HEK293 (cell line): ENCODE measurements at regions not wholly inside any gene's neighbourhood (a gene's known extent, or its start where the extent isn't known, plus 50 kb on each side); places are given as distances from the start of the nearest gene placed in this dataset.
"Not testable (repeated sequence)": the region's sequence is repeated elsewhere in the genome, so short reads cannot be mapped to it uniquely, and the experiment has no call there.

Source experiments
- CTCF ChIP-seq: fragments of 450-650 bp; formaldehyde crosslinking; IDR thresholded peaks from 2 replicates; pipeline ENCODE4 v1.5.1; 2016; ENCODE audit warnings: missing biosample characterization, missing genetic modification characterization
- KLF7 ChIP-seq: fragments of 450-650 bp; formaldehyde crosslinking; IDR thresholded peaks from 2 replicates; pipeline ENCODE4 v1.5.1; 2016; ENCODE audit warnings: missing biosample characterization, missing genetic modification characterization, borderline replicate concordance
- PBX3 ChIP-seq: sonication (generic); formaldehyde crosslinking; IDR thresholded peaks from 2 replicates; pipeline ENCODE4 v1.8.1; 2022; ENCODE audit warnings: mild to moderate bottlenecking, moderate library complexity, missing genetic modification reagents
- PRDM2 ChIP-seq: fragments of 450-650 bp; formaldehyde crosslinking; IDR thresholded peaks from 2 replicates; pipeline ENCODE4 v1.5.1; 2016; ENCODE audit warnings: missing biosample characterization, missing genetic modification characterization, borderline replicate concordance
- TCF7L2 ChIP-seq: IDR thresholded peaks from 2 replicates; pipeline ENCODE4 v1.6.1; 2011; ENCODE audit warnings: low read depth, mild to moderate bottlenecking, inconsistent platforms, low read length, moderate library complexity, borderline replicate concordance
- ZBTB20 ChIP-seq: fragments of 450-650 bp; formaldehyde crosslinking; IDR thresholded peaks from 2 replicates; pipeline ENCODE4 v1.5.1; 2016; ENCODE audit warnings: missing biosample characterization, missing genetic modification characterization
- ZNF157 ChIP-seq: fragments of 450-650 bp; formaldehyde crosslinking; IDR thresholded peaks from 2 replicates; pipeline ENCODE4 v1.5.1; 2016; ENCODE audit warnings: missing biosample characterization, missing genetic modification characterization
- ZNF416 ChIP-seq: fragments of 450-650 bp; formaldehyde crosslinking; IDR thresholded peaks from 2 replicates; pipeline ENCODE4 v1.5.1; 2016; ENCODE audit warnings: missing biosample characterization, missing genetic modification characterization
- ZNF433 ChIP-seq: fragments of 450-650 bp; formaldehyde crosslinking; IDR thresholded peaks from 2 replicates; pipeline ENCODE4 v1.5.1; 2016; ENCODE audit warnings: missing biosample characterization, missing genetic modification characterization, low read depth
- ZNF629 ChIP-seq: fragments of 450-650 bp; formaldehyde crosslinking; IDR thresholded peaks from 2 replicates; pipeline ENCODE4 v1.5.1; 2017; ENCODE audit warnings: missing biosample characterization, missing genetic modification characterization
- ZNF654 ChIP-seq: fragments of 450-650 bp; formaldehyde crosslinking; IDR thresholded peaks from 2 replicates; pipeline ENCODE4 v1.5.1; 2016; ENCODE audit warnings: low read depth, missing biosample characterization, missing genetic modification characterization
- ZNF677 ChIP-seq: fragments of 450-650 bp; IDR thresholded peaks from 2 replicates; pipeline ENCODE4 v1.5.0; 2018; ENCODE audit warnings: missing biosample characterization, mild to moderate bottlenecking, missing genetic modification characterization, moderate library complexity
- ZSCAN16 ChIP-seq: fragments of 450-650 bp; formaldehyde crosslinking; IDR thresholded peaks from 2 replicates; pipeline ENCODE4 v1.5.1; 2016; ENCODE audit warnings: missing biosample characterization, missing genetic modification characterization
- TF ChIP-seq, protein P1 (sequence below): fragments of 450-650 bp; formaldehyde crosslinking; IDR thresholded peaks from 2 replicates; pipeline ENCODE4 v1.5.1; 2016; ENCODE audit warnings: missing biosample characterization, missing genetic modification characterization, low read depth

- TF ChIP-seq CTCF (tag by site-specific recombination); TCF7L2; ZNF416 (tag by site-specific recombination); ZNF433 (tag by site-specific recombination); ZNF677; ZBTB20 (tag by site-specific recombination); PRDM2 (tag by site-specific recombination); PBX3 (CRISPR knock-in tag); ZSCAN16 (tag by site-specific recombination); KLF7; ZNF157; ZNF629 (tag by site-specific recombination); ZNF654 (tag by site-specific recombination): not testable (repeated sequence)
- TF ChIP-seq, protein P1, sequence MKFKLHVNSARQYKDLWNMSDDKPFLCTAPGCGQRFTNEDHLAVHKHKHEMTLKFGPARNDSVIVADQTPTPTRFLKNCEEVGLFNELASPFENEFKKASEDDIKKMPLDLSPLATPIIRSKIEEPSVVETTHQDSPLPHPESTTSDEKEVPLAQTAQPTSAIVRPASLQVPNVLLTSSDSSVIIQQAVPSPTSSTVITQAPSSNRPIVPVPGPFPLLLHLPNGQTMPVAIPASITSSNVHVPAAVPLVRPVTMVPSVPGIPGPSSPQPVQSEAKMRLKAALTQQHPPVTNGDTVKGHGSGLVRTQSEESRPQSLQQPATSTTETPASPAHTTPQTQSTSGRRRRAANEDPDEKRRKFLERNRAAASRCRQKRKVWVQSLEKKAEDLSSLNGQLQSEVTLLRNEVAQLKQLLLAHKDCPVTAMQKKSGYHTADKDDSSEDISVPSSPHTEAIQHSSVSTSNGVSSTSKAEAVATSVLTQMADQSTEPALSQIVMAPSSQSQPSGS (tag by site-specific recombination) = not testable (repeated sequence)
These were observed 543.0 kb downstream of the ANKRD50 start for GRCh38 chr4:124169524-124169923.
